ENCODE measurements at regions not wholly inside any gene's neighbourhood (a gene's known extent, or its start where the extent isn't known, plus 50 kb on each side); places are given as distances from the start of the nearest gene placed in this dataset.

GRCh38 chr17:63335831-63336230 lies 110.3 kb downstream of the CYB561 start:
- no peak overlapping the region for H3K4me3 ChIP-seq (ENCODE audit: low read depth in 1 of 2, low read length in 1 of 2)
- no peaks in the 10 kb centered on the region for H3K27me3 ChIP-seq
- H3K9me3 ChIP-seq, result no peaks in the 10 kb centered on the region
- no peaks in the 10 kb centered on the region for H3K4me1 ChIP-seq (ENCODE audit: control insufficient read depth in 1 of 2, insufficient read depth in 1 of 2, low read depth in 1 of 2, low read length in 1 of 2)
- peaks cover 13% of the 10 kb centered on the region for H3K36me3 ChIP-seq
- no peak for TF ChIP-seq CTCF (IDR thresholded peaks at IDR 0.05)
- no peak overlapping the region for H3K27ac ChIP-seq

- H3K4me3 ChIP-seq (ENCODE audit: low read depth in 1 of 2, low read length in 1 of 2), result no peak overlapping the region
- H3K4me1 ChIP-seq (ENCODE audit: control insufficient read depth in 1 of 2, insufficient read depth in 1 of 2, low read depth in 1 of 2, low read length in 1 of 2), result no peaks in the 10 kb centered on the region
- H3K36me3 ChIP-seq, result peaks cover 23% of the 10 kb centered on the region
- no peak for TF ChIP-seq CTCF (IDR thresholded peaks at IDR 0.05)
- H3K9me3 ChIP-seq, result no peaks in the 10 kb centered on the region
- no peak overlapping the region for H3K27ac ChIP-seq
- H3K27me3 ChIP-seq, result no peaks in the 10 kb centered on the region
These were observed 108.5 kb downstream of the CYB561 start for GRCh38 chr17:63337579-63337978.

GRCh38 chr17:63338272-63338671 lies 107.8 kb downstream of the CYB561 start:
- no peak overlapping the region for H3K4me3 ChIP-seq (ENCODE audit: low read depth in 1 of 2, low read length in 1 of 2)
- no peak for TF ChIP-seq CTCF (IDR thresholded peaks at IDR 0.05)
- no peaks in the 10 kb centered on the region for H3K9me3 ChIP-seq
- no peak overlapping the region for H3K27ac ChIP-seq
- no peaks in the 10 kb centered on the region for H3K27me3 ChIP-seq
- H3K4me1 ChIP-seq (ENCODE audit: control insufficient read depth in 1 of 2, insufficient read depth in 1 of 2, low read depth in 1 of 2, low read length in 1 of 2), result no peaks in the 10 kb centered on the region
- peaks cover 21% of the 10 kb centered on the region for H3K36me3 ChIP-seq

- no peaks in the 10 kb centered on the region for H3K9me3 ChIP-seq
- no peak overlapping the region for H3K27ac ChIP-seq
- H3K4me3 ChIP-seq (ENCODE audit: low read depth in 1 of 2, low read length in 1 of 2), result no peak overlapping the region
- H3K27me3 ChIP-seq, result no peaks in the 10 kb centered on the region
- no peak for TF ChIP-seq CTCF (IDR thresholded peaks at IDR 0.05)
- peaks cover 26% of the 10 kb centered on the region for H3K36me3 ChIP-seq
- no peaks in the 10 kb centered on the region for H3K4me1 ChIP-seq (ENCODE audit: control insufficient read depth in 1 of 2, insufficient read depth in 1 of 2, low read depth in 1 of 2, low read length in 1 of 2)
These were observed 104.8 kb downstream of the CYB561 start for GRCh38 chr17:63341276-63341675.

GRCh38 chr17:63344383-63344782 lies 101.7 kb downstream of the CYB561 start:
- no peak for TF ChIP-seq CTCF (IDR thresholded peaks at IDR 0.05)
- H3K4me1 ChIP-seq (ENCODE audit: control insufficient read depth in 1 of 2, insufficient read depth in 1 of 2, low read depth in 1 of 2, low read length in 1 of 2), result no peaks in the 10 kb centered on the region
- H3K36me3 ChIP-seq, result peaks cover 26% of the 10 kb centered on the region
- H3K4me3 ChIP-seq (ENCODE audit: low read depth in 1 of 2, low read length in 1 of 2), result no peak overlapping the region
- no peaks in the 10 kb centered on the region for H3K9me3 ChIP-seq
- H3K27ac ChIP-seq, result no peak overlapping the region
- H3K27me3 ChIP-seq, result no peaks in the 10 kb centered on the region

GRCh38 chr17:63345611-63346010 lies 100.5 kb downstream of the CYB561 start:
- no peak for TF ChIP-seq CTCF (IDR thresholded peaks at IDR 0.05)
- H3K4me3 ChIP-seq (ENCODE audit: low read depth in 1 of 2, low read length in 1 of 2), result no peak overlapping the region
- no peak overlapping the region for H3K27ac ChIP-seq
- H3K9me3 ChIP-seq, result no peaks in the 10 kb centered on the region
- no peaks in the 10 kb centered on the region for H3K4me1 ChIP-seq (ENCODE audit: control insufficient read depth in 1 of 2, insufficient read depth in 1 of 2, low read depth in 1 of 2, low read length in 1 of 2)
- peaks cover 24% of the 10 kb centered on the region for H3K36me3 ChIP-seq
- no peaks in the 10 kb centered on the region for H3K27me3 ChIP-seq

Measured in neutrophil (primary cell).